GM19372 (cell line): ENCODE measurements at regions not wholly inside any gene's neighbourhood (a gene's known extent, or its start where the extent isn't known, plus 50 kb on each side); places are given as distances from the start of the nearest gene placed in this dataset.
"Not testable (repeated sequence)": the region's sequence is repeated elsewhere in the genome, so short reads cannot be mapped to it uniquely, and the experiment has no call there.

Experiments used
- ATAC-seq: cut with Tn5 transposase; IDR thresholded peaks from one replicate; pipeline ENCODE4 v1.9.1; 2021; ENCODE audit warnings: mild to moderate bottlenecking, low read depth, moderate library complexity; ENCODE audit not compliant: unreplicated experiment

- ATAC-seq: no peak
These were observed 250.8 kb upstream of the USP15 start for GRCh38 chr12:62009445-62009844.

- ATAC-seq: not testable (repeated sequence)
These were observed 249.8 kb upstream of the USP15 start for GRCh38 chr12:62010331-62010906.

GRCh38 chr12:62010973-62011372 is 249.2 kb upstream of the USP15 start:
- not testable (repeated sequence) for ATAC-seq

GRCh38 chr12:62014330-62014729 is 245.9 kb upstream of the USP15 start:
- ATAC-seq: no peak

- ATAC-seq: no peak
These were observed 244.2 kb upstream of the USP15 start for GRCh38 chr12:62016021-62016420.

GRCh38 chr12:62021808-62022207 is 238.4 kb upstream of the USP15 start:
- ATAC-seq: no peak

- no peak for ATAC-seq
These were observed 231.7 kb upstream of the USP15 start for GRCh38 chr12:62028536-62028935.

- ATAC-seq: no peak
These were observed 227.3 kb upstream of the USP15 start for GRCh38 chr12:62032870-62033269.

- ATAC-seq: no peak
These were observed 215.6 kb upstream of the USP15 start for GRCh38 chr12:62044450-62045135.

GRCh38 chr12:62045211-62045610 is 215.0 kb upstream of the USP15 start:
- no peak for ATAC-seq

- ATAC-seq: no peak
These were observed 209.4 kb upstream of the USP15 start for GRCh38 chr12:62050785-62051184.

- no peak for ATAC-seq
These were observed 190.2 kb upstream of the USP15 start for GRCh38 chr12:62069976-62070375.

GRCh38 chr12:62073236-62073635 is 187.0 kb upstream of the USP15 start:
- not testable (repeated sequence) for ATAC-seq

- no peak for ATAC-seq
These were observed 184.3 kb upstream of the USP15 start for GRCh38 chr12:62075870-62076269.

- no peak for ATAC-seq
These were observed 182.2 kb upstream of the USP15 start for GRCh38 chr12:62078020-62078419.

- no peak for ATAC-seq
These were observed 177.8 kb upstream of the USP15 start for GRCh38 chr12:62082448-62082847.

GRCh38 chr12:62098132-62098531 is 162.1 kb upstream of the USP15 start:
- ATAC-seq: no peak

GRCh38 chr12:62103748-62104147 is 156.5 kb upstream of the USP15 start:
- ATAC-seq: no peak

GRCh38 chr12:62106547-62107185 is 153.5 kb upstream of the USP15 start:
- no peak for ATAC-seq

- no peak for ATAC-seq
These were observed 146.7 kb upstream of the USP15 start for GRCh38 chr12:62113366-62114011.

GRCh38 chr12:62116986-62117385 is 143.2 kb upstream of the USP15 start:
- no peak for ATAC-seq
